RKO (cell line): ENCODE measurements at regions not wholly inside any gene's neighbourhood (a gene's known extent, or its start where the extent isn't known, plus 50 kb on each side); places are given as distances from the start of the nearest gene placed in this dataset.

Source experiments
- DNase-seq: peaks from one replicate; pipeline ENCODE4 v3.0.0-alpha.2; 2016; ENCODE audit warnings: low spot score

GRCh38 chr4:34039766-34040165 is 2204.5 kb downstream of the ARAP2 start:
- DNase-seq: no peak

- no peak for DNase-seq
Observed at GRCh38 chr4:34043131-34043530, 2201.2 kb downstream of the ARAP2 start.

DNA sequence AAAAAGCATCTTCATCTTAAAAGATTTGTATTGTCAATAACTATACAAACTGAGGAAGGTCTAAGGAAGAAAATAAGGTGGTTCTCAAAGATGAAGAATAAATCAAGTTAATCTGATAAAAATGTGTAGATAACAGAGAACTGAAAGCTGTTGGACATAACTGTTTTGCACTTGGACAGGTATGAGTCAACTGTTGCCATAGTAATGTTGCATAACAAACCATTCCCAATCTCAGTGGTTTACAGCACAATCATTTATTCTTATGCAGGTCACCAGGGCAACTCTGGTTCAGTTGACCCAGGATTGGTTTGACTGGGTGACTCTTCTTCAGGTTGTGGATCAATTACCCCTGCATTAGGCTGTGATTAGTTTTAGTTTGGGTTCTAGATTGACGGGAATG is 2197.7 kb downstream of the ARAP2 start:
- peak; percentile 57 for DNase-seq

GRCh38 chr4:34047363-34047762 is 2197.0 kb downstream of the ARAP2 start:
- no peak for DNase-seq

- DNase-seq: no peak
Observed at GRCh38 chr4:34066126-34066525, 2178.2 kb downstream of the ARAP2 start.

DNA sequence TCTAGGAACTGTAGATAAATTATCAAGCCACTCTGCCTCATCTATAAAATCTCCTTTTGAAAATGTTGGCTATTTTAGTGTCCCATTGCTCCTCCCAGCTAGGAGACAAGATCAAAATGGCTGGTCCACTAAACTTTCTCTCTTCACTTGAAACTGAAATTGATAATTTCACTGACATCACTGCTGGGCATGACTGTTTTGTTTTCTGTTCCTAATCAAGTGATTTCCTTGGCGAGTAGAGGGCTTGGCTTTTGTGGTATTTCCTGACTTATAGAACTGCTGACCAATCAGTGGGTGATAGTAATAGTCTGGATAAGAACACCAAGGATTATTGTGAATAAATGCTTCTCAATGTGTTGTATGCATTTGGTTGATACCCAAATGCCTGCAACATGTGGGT is 2152.9 kb downstream of the ARAP2 start:
- DNase-seq: no peak

DNA sequence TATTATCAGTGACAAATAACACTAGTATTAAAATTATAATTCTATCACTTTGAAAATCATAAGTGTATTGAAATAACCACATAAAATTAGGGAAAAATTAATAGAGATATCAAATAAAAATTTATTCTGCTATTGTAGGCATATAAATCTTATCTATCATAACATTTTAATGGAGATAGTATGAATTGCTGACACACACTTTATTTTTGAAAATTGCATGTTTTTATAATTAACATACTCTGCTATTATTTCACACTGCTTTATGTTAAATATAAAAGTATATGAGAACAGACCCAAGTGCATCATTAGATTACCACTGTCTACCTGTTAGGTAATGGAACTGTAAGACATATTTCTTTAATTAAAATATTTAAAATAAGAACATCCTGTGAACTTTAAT is 2150.2 kb downstream of the ARAP2 start:
- no peak for DNase-seq

DNA sequence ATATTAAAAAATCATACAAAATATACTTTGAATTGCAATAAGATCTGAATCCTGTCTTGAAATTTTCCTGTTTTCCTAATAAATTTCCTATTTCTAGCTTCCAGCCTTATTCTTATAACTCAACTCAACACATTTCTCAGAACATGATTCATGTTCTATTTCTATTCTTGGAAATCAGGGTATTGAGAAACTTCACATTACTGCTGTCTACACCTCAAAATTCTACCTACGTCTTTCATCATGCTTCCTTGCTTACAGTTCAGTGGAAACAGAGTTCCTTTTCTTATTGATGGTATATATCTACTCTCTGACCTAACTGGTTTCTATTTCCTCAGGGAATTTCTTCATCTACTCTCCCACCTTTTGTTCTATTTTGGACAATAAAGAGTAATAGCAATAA is 2139.0 kb downstream of the ARAP2 start:
- no peak for DNase-seq

DNA sequence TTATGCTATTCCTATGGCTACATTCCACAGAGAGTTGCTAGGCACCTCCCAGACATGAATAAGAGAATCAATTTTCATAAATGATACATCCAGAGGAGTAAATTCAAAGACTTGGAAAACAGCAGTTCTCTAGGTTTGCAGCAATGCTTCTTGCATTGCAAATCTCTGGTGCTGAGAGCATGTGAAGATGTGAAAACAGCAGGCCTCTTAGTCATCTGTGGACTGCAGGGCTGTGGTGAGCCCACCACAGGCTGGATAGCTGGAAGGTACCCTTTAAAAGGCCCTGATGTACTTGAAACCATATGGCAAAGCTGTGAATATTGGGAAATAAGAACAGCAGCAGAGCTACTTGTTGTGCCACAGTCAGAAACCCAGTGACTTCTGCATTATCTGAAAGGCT is 2135.9 kb downstream of the ARAP2 start:
- DNase-seq: no peak

DNA sequence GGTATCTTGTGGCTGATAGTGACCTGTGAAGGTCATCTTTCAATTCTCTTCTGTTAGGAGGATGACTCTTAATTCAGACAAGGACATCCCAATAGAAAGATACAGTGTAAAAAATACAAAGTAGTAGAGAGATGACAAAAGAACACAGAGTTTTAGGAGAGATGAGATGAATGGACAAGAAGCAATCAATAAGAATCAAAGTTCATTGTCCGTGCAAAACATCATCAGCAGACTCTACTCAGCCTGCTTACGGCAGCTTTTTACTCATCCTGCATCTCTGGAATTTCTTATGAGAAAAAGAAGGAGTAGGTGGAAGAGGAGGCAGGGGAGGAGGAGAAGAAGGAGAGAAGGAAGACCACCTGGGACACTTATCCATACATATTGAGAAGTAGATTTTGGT is 2131.7 kb downstream of the ARAP2 start:
- DNase-seq: no peak

GRCh38 chr4:34138385-34138784 is 2105.9 kb downstream of the ARAP2 start:
- DNase-seq: no peak

- no peak for DNase-seq
Observed at GRCh38 chr4:34139346-34139745, 2105.0 kb downstream of the ARAP2 start.

- no peak for DNase-seq
Observed at GRCh38 chr4:34148322-34148908, 2095.9 kb downstream of the ARAP2 start.

DNA sequence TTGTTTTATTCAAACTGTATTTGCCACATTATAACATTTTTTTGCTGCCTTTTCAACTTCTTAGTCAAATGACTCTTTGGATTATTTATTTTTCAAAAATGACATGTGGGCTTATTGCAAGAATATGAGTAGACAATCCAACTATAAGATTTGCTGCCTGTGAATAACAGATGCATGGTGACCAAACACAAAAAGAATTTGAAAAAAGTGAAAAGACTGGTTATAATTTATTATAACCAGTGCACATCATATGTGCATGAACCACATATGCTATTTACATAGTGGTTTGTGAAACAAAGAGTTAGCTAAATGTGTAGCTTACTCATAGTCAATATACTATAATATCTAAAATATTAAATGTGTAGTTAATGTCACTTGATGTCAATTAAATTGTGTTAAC is 2086.8 kb downstream of the ARAP2 start:
- DNase-seq: no peak

DNA sequence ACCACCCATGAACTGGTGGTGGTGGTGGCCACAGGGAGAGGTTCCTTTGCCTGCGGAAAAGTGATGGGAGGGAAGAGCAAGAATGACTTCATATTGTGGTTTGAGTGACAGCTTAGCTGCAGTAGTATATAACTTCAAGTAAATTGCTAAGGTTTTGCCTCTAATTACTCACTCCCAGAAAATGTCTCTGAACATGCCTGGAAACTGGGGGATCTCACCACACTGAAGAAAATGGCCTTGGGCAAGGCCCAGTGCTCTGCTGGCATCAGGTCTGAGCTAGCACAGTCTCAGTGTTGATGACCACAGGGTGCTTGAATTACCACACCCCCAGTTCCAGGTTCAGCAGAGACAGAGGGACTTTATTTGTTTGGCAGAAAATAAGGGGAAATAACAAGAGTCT is 2085.4 kb downstream of the ARAP2 start:
- no peak for DNase-seq

DNA sequence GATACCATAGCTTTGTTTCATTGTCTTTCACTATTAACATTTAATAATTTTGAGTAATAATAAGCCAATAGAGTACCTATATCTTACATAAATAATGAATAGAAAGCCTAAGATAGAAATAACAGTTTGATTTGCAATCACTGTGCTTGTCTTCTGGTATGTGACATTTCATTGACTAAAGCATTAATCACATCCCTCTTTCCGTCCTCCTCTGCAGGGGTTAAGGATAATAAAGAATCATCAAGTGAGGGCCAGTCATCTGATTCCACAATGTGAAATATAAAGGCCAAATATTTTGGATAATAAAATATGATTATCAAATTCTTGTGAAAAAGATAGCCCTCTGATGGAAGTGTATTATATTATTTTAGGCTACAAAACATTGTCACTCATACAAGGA is 2073.4 kb downstream of the ARAP2 start:
- peak; percentile 39 for DNase-seq

- DNase-seq: no peak
Observed at GRCh38 chr4:34176609-34177008, 2067.7 kb downstream of the ARAP2 start.

GRCh38 chr4:34178476-34178875 is 2065.8 kb downstream of the ARAP2 start:
- DNase-seq: no peak

DNA sequence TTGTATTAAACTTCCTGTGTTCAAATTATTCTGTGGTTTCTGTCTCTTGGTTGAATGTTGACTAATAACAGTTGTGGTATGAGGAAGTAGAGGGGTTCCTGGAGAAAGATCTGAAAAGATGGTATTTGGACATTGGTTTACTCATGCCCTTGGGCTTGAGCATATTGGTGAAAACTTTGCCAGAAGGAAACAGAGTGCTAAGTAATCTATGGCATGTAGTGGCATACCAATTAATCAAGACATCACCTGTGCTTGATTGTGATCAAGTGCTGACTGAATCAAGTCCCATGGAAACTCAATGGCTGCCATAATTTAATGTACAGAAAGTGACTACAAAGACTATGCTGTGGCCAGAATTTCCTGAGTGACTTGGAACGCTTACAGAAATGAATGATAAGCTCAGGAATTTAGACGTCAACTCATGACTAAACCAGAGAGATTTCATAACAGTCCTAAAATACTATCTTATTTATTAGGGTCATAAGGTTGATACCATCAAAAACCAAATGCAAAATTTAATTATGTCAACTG is 2062.9 kb downstream of the ARAP2 start:
- peak; percentile 26 for DNase-seq

- no peak for DNase-seq
Observed at GRCh38 chr4:34181891-34182290, 2062.4 kb downstream of the ARAP2 start.

DNA sequence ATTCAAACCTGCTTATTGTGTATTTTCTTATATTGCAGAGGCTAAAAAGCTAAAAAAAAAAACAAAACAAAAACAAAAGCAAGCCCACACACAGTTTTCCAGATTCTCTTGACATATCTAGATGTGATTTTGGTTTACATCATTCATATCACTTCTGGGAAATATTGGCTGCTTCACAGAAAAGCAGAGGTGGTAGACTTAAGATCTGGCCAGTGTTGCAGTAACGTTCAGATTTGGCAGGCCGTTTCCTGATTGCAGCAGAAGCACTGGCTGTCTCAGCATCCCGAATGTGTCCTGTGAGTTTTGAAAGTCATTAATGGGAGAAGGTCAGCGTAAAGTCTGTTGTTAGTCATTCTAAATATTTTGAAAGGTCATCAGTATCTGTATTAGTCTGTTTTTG is 2062.0 kb downstream of the ARAP2 start:
- DNase-seq: no peak

- DNase-seq: no peak
Observed at GRCh38 chr4:34183926-34184325, 2060.4 kb downstream of the ARAP2 start.

DNA sequence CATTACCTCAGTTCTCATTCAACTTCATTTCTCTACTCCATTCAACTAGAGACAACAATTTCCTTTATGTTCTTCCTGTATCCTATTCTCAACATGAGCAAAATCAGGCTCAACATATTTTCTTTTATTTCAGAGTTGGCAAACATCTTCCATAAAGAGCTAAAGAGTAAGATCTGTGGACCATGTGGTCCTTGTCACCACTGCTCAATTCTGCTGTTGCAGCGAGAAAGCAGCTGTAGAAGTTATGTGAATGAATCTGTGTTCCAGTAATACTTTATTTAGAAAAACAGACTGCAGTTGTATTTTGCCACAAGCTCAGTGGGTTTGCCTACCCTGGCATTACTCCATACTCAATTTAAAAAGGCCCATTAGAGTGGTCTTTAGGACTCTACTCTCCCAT is 2057.3 kb downstream of the ARAP2 start:
- DNase-seq: no peak

GRCh38 chr4:34191443-34191842 is 2052.9 kb downstream of the ARAP2 start:
- no peak for DNase-seq
